HG02642 (cell line): ENCODE measurements at regions not wholly inside any gene's neighbourhood (a gene's known extent, or its start where the extent isn't known, plus 50 kb on each side); places are given as distances from the start of the nearest gene placed in this dataset.
A peak's percentile ranks its signal among the peaks of the same experiment; 100 is the strongest.

Experiments
- ATAC-seq: cut with Tn5 transposase; IDR thresholded peaks from one replicate; pipeline ENCODE4 v1.9.1; 2021; ENCODE audit warnings: mild to moderate bottlenecking; ENCODE audit not compliant: unreplicated experiment, poor library complexity

- no peak for ATAC-seq
Measured at GRCh38 chr3:193825617-193826016, 232.6 kb downstream of the OPA1 start.

GRCh38 chr3:193826159-193826795 is 233.3 kb downstream of the OPA1 start:
- no peak for ATAC-seq

- no peak for ATAC-seq
Measured at GRCh38 chr3:193827040-193827669, 234.1 kb downstream of the OPA1 start.

DNA sequence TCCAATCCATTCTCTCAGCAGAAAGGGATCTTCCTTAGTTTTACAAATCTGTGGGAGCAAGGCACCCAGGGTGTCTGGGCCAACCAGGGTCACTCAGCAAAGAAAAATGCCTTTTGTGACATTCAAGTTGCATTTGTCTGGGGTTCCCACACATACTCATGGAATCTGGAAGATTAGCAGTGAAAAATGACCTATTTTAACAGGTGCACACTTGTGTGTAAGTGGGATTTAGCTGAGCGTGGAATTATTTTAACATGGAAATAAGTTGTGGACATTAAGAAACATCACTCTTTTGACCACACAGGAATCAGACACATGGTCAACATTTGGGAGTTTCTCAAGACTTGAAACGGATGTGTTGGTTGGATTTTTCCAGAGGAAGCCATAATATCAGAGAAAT is 234.9 kb downstream of the OPA1 start:
- no peak for ATAC-seq

DNA sequence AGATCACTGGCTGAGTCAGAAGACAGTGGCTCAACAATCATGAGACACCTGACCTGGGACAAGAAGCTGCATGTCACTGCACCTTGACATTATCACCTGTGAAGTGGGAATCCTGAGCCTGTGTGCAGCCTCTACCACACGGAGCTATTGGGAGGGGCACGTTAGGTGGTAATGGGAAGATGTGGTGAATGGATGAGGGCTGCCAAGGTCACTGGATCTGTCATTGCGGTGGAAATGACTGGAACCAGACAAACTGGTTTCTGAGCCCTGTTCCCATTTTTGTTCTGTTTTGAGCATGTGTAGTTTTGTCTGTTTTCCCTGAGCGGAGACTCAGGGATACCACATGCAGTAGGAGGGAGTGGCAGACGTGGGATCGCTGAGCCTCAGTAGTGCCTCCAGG is 235.5 kb downstream of the OPA1 start:
- ATAC-seq: no peak

DNA sequence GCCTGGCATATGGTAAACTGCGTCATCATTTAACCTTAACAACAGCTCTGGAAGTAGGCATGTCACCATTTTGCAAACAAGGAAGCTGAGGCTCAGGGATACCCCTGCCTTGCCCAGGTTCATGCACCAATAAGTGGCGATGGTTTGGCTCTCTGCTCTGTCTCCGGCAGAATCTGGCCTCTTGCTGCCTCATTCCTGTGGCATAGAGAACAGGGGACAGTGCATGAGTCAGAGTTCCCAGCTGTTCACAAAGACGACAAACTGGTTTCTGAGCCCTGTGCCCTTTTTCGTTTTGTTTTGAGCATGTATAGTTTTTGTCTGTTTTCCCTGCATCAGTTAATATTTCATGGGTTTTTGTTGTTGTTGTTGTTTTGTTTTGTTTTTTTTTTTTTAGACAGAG is 236.8 kb downstream of the OPA1 start:
- ATAC-seq: no peak

- no peak for ATAC-seq
Measured at GRCh38 chr3:193830791-193831191, 237.8 kb downstream of the OPA1 start.

DNA sequence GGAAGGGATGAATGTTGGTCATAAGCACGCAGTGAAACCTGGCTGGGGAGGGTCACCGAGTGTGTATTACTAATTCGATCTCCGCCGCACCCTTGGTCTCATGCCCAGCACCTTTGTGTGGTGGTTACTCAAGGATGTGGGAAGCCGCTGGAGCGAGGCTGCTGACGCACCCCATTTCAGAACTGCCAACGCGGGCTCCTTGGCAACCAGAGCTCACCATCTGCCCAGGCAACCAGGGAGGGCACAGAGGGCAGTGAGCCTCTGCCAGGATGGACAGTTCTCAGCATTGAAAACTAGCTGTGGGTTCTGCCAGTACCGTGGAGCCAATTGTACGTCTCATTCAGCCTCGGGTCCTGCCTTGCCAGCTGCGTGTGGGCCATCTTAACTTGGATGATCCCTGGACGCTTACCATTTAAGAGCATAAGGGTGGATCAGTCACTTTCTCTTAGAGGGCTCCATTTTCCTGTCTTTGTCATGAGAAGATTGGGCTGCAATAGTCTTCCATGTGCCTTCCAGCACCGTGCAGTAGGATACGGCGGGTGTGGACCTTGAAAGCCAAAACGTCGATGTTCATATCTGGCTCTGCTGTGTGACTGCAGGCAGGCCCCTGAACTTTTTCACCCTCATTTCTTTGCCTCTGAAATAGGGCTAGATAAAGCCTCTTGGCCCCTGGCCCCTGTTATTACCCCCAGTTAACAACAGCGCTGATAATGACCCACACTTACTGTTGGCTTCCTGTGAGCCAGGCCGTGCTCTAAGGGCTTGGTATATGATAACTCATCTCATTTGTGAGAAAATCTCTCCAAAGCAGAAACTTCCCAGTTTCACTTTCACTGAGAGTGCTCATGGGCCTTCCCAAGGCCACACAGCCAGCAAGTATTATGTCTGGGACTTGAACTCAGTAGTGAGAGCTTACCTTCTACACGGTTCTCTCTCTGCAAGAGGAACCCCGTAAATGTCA is 238.8 kb downstream of the OPA1 start:
- ATAC-seq: peak; percentile 68

DNA sequence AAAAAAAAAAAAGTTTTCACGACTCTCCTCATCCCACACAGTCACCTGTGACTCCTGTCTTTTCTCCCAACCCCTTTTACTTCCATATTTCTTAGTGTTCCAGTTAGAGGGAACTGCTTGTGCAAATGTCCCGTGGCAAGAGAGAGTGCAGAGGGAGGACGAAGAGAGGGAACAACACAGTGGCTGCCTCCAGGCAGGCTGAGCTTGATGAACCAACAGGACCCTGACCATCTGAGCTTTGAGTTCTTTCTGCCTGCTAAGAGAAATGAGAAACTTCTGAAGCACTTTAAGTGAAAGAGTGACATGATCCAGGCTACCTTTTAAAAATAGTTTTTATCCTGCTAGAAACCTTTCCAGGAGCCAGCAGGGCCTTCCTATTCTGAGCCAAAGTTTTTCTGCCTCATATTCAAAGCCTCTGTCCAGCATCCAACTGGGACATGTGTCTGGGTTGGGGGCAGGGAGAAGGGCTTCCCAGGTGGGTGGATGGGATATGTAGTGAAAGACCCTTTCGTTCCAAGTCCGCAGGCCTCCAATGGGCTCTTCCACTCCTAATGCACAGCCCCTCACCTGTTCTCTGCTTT is 239.9 kb downstream of the OPA1 start:
- ATAC-seq: no peak

- no peak for ATAC-seq
Measured at GRCh38 chr3:193833592-193833991, 240.6 kb downstream of the OPA1 start.

GRCh38 chr3:193835414-193835813 is 242.4 kb downstream of the OPA1 start:
- no peak for ATAC-seq

- ATAC-seq: no peak
Measured at GRCh38 chr3:193836511-193836910, 243.5 kb downstream of the OPA1 start.

DNA sequence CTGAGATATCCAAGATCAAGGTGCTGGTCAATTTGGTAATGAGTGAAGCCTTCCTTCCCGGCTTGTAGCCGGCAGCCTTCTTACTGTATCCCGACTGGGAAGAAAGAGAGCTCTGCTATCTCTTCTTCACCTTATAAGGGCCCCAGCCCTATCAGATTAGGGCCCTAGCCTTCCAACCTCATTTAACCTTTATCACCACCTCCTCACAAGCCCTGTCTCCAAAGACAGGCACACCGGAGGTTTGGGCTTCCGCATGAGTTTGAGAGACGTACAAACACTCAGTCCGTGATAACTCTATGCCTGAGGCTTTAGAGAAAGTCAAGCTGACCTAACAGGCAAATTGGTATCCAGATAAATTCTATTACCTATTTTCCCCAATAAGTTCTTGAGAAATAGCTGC is 243.9 kb downstream of the OPA1 start:
- ATAC-seq: no peak

DNA sequence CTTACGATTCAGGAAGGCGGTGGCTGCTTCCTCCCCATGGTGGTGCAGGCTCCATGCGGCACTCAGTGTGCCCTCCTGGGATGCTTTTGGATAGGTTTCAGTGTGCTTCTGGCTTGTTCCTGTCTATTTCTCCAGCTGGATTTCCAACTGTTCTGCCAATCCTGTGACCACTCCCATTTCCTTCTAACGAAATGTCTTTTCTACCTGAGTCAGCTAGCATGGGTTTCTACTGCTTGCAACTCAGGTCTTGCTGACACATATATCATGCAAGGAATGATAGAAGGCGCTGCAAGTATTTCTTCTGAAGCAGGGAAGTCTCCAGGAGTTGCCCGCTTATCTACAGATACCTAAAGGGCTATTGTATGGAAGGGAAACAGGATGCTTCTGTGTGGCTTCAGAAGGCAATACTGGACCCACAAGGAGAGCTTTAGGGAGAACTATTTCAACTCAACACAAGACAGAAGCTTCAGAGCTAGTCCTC is 244.4 kb downstream of the OPA1 start:
- ATAC-seq: no peak

- ATAC-seq: no peak
Measured at GRCh38 chr3:193840111-193840641, 247.2 kb downstream of the OPA1 start.

DNA sequence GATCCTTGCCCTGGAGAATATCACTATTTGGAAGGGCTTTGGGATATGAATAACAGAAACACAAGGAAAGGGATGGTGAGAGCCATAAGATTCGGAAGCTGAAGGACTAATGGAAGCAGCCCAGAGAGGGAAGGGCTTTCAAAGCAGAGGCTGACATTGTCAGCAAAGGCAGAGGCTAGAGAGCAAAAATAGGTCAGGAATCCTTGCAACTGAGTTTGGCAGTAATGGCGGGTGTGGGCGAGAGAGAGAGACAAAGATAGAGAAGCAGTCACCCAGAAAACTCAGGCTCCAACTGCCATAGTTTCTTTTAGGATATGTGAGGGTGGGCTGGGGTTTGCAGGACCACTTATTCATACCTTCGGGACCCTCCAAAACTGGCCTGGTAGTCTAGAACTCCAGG is 248.6 kb downstream of the OPA1 start:
- no peak for ATAC-seq

- ATAC-seq: peak; percentile 66
Measured at GRCh38 chr3:193842029-193842798, 249.2 kb downstream of the OPA1 start.

DNA sequence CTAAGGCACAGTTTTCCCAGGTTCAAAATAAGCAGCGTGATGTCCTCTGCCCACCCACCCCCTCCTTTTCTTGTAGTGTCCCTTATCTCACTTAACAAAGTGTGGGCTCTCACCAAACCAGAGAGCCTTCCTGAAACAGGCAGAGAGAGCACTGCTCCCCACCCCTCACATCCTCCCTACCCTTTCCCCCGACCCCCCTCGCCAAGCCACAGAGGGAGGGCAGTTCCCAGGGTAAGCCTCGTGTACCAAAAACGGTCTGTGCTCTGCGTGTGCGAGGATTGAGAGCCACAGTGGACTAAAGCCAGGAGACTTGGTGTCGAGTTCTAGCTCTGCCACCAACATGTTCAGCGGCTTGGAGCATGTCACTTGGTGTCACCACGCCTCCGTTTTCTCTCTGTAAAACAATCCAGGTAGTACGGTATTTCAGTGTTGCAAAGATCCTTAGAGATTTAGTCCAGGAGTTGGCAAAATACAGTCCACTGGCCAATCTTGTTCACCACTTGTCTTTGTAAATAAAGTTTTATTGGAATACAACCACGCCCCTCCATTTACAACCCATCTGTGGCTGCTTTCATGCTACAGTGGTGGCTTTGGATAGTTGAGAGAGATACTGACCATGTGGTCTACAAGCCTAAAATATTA is 249.9 kb downstream of the OPA1 start:
- no peak for ATAC-seq
